ENCODE measurements at regions not wholly inside any gene's neighbourhood (a gene's known extent, or its start where the extent isn't known, plus 50 kb on each side); places are given as distances from the start of the nearest gene placed in this dataset.

- DNase-seq (ENCODE audit: extremely low spot score): no peak
- ChIA-PET POLR2A (no interaction called here), CTCF (no interaction called here)
- TF ChIP-seq HDGF (IDR thresholded peaks at IDR 0.05; ENCODE audit: borderline replicate concordance) (no peak), FOXA1 (IDR thresholded peaks at IDR 0.05) (no peak), ARNT (IDR thresholded peaks at IDR 0.05) (no peak), L3MBTL2 (conservative IDR thresholded peaks at IDR 0.05) (no peak), LEF1 (IDR thresholded peaks at IDR 0.05; ENCODE audit: borderline replicate concordance) (no peak)
These were observed 115.0 kb downstream of the ADAM29 start for GRCh38 chr4:175033162-175033561.

GRCh38 chr4:175034007-175034406 lies 115.8 kb downstream of the ADAM29 start:
- no peak for TF ChIP-seq PKNOX1 (IDR thresholded peaks at IDR 0.05)
- TF ChIP-seq ELF4 (IDR thresholded peaks at IDR 0.05): no peak
- no peak for TF ChIP-seq CTBP1 (IDR thresholded peaks at IDR 0.05; ENCODE audit: borderline replicate concordance)
- no peak for TF ChIP-seq L3MBTL2 (conservative IDR thresholded peaks at IDR 0.05)
- no peak for TF ChIP-seq NFRKB (IDR thresholded peaks at IDR 0.05)
- no peak for TF ChIP-seq FOXA1 (IDR thresholded peaks at IDR 0.05)
- TF ChIP-seq SUZ12 (IDR thresholded peaks at IDR 0.05): no peak
- TF ChIP-seq ZNF384 (IDR thresholded peaks at IDR 0.05): no peak
- TF ChIP-seq ARNT (IDR thresholded peaks at IDR 0.05): no peak
- TF ChIP-seq SP1 (IDR thresholded peaks at IDR 0.05): no peak
- no peak for TF ChIP-seq HDGF (IDR thresholded peaks at IDR 0.05; ENCODE audit: borderline replicate concordance)
- TF ChIP-seq LEF1 (IDR thresholded peaks at IDR 0.05; ENCODE audit: borderline replicate concordance): no peak
- no peak for TF ChIP-seq FOXM1 (IDR thresholded peaks at IDR 0.05; ENCODE audit: borderline replicate concordance)
- ChIA-PET POLR2A (no interaction called here), CTCF (no interaction called here)
- DNase-seq (ENCODE audit: extremely low spot score): no peak

- ChIA-PET CTCF (no interaction called here), POLR2A (no interaction called here)
- DNase-seq (ENCODE audit: extremely low spot score): no peak
- no peak for TF ChIP-seq ELF4 (IDR thresholded peaks at IDR 0.05)
- no peak for TF ChIP-seq LEF1 (IDR thresholded peaks at IDR 0.05; ENCODE audit: borderline replicate concordance)
- TF ChIP-seq CTBP1 (IDR thresholded peaks at IDR 0.05; ENCODE audit: borderline replicate concordance): no peak
- no peak for TF ChIP-seq TARDBP (IDR thresholded peaks at IDR 0.05)
- TF ChIP-seq HDGF (IDR thresholded peaks at IDR 0.05; ENCODE audit: borderline replicate concordance): no peak
- TF ChIP-seq NFRKB (IDR thresholded peaks at IDR 0.05): no peak
- TF ChIP-seq FOXM1 (IDR thresholded peaks at IDR 0.05; ENCODE audit: borderline replicate concordance): no peak
- no peak for TF ChIP-seq FOXA1 (IDR thresholded peaks at IDR 0.05)
- TF ChIP-seq BHLHE40 (IDR thresholded peaks at IDR 0.05; ENCODE audit: borderline replicate concordance): no peak
- no peak for TF ChIP-seq L3MBTL2 (conservative IDR thresholded peaks at IDR 0.05)
- TF ChIP-seq ZNF384 (IDR thresholded peaks at IDR 0.05): no peak
These were observed 117.0 kb downstream of the ADAM29 start for GRCh38 chr4:175034986-175035705.

- no peak for DNase-seq (ENCODE audit: extremely low spot score)
- no peak for TF ChIP-seq LEF1 (IDR thresholded peaks at IDR 0.05; ENCODE audit: borderline replicate concordance)
- TF ChIP-seq BHLHE40 (IDR thresholded peaks at IDR 0.05; ENCODE audit: borderline replicate concordance): no peak
- TF ChIP-seq ELF4 (IDR thresholded peaks at IDR 0.05): no peak
- TF ChIP-seq FOXM1 (IDR thresholded peaks at IDR 0.05; ENCODE audit: borderline replicate concordance): no peak
- no peak for TF ChIP-seq TARDBP (IDR thresholded peaks at IDR 0.05)
- TF ChIP-seq FOXK2 (IDR thresholded peaks at IDR 0.05): no peak
- no peak for TF ChIP-seq ARNT (IDR thresholded peaks at IDR 0.05)
- TF ChIP-seq FOXA1 (IDR thresholded peaks at IDR 0.05): no peak
- TF ChIP-seq ZNF384 (IDR thresholded peaks at IDR 0.05): no peak
- no peak for TF ChIP-seq HDGF (IDR thresholded peaks at IDR 0.05; ENCODE audit: borderline replicate concordance)
- TF ChIP-seq SP1 (IDR thresholded peaks at IDR 0.05): no peak
- CTCF ChIA-PET: no interaction called here
- POLR2A ChIA-PET: no interaction called here
These were observed 117.7 kb downstream of the ADAM29 start for GRCh38 chr4:175035905-175036304.

- TF ChIP-seq LEF1 (IDR thresholded peaks at IDR 0.05; ENCODE audit: borderline replicate concordance) (no peak), SUZ12 (IDR thresholded peaks at IDR 0.05) (no peak), FOXM1 (IDR thresholded peaks at IDR 0.05; ENCODE audit: borderline replicate concordance) (no peak), ZNF384 (IDR thresholded peaks at IDR 0.05) (no peak), PKNOX1 (IDR thresholded peaks at IDR 0.05) (no peak), HDGF (IDR thresholded peaks at IDR 0.05; ENCODE audit: borderline replicate concordance) (no peak)
- DNase-seq (ENCODE audit: extremely low spot score): no peak
- ChIA-PET POLR2A (no interaction called here), CTCF (no interaction called here)
These were observed 130.1 kb downstream of the ADAM29 start for GRCh38 chr4:175048111-175048784.

GRCh38 chr4:175048906-175049305 lies 130.7 kb downstream of the ADAM29 start:
- TF ChIP-seq HDGF (IDR thresholded peaks at IDR 0.05; ENCODE audit: borderline replicate concordance) (no peak), CTBP1 (IDR thresholded peaks at IDR 0.05; ENCODE audit: borderline replicate concordance) (no peak), FOXA1 (IDR thresholded peaks at IDR 0.05) (no peak), FOXM1 (IDR thresholded peaks at IDR 0.05; ENCODE audit: borderline replicate concordance) (no peak), FOXK2 (IDR thresholded peaks at IDR 0.05) (no peak), TARDBP (IDR thresholded peaks at IDR 0.05) (no peak), ARNT (IDR thresholded peaks at IDR 0.05) (no peak), LEF1 (IDR thresholded peaks at IDR 0.05; ENCODE audit: borderline replicate concordance) (no peak), PKNOX1 (IDR thresholded peaks at IDR 0.05) (no peak)
- ChIA-PET POLR2A (no interaction called here), CTCF (no interaction called here)
- DNase-seq (ENCODE audit: extremely low spot score): no peak
